GM23248 (cell line): ENCODE measurements at regions not wholly inside any gene's neighbourhood (a gene's known extent, or its start where the extent isn't known, plus 50 kb on each side); places are given as distances from the start of the nearest gene placed in this dataset.
"Not testable (repeated sequence)": the region's sequence is repeated elsewhere in the genome, so short reads cannot be mapped to it uniquely, and the experiment has no call there.

Source experiments
- DNase-seq: peaks from one replicate; pipeline ENCODE4 v3.0.0-alpha.2; 2015
- H2AFZ ChIP-seq: fragments of 200-600 bp; sonication (generic); 2 replicates; pipeline ENCODE4 v1.6.1; 2016; ENCODE audit warnings: antibody characterized with exemption
- H3F3A ChIP-seq: fragments of 200-600 bp; sonication (generic); 2 replicates; pipeline ENCODE4 v1.6.1; 2016; ENCODE audit warnings: mild to moderate bottlenecking, antibody characterized with exemption, mixed run types; ENCODE audit not compliant: insufficient read depth
- H3K27ac ChIP-seq: fragments of 200-600 bp; sonication (generic); 2 replicates; pipeline ENCODE4 v1.5.1; 2016; ENCODE audit warnings: mild to moderate bottlenecking
- H3K27me3 ChIP-seq: fragments of 200-600 bp; sonication (generic); replicated peaks from 2 replicates; pipeline ENCODE4 v1.6.1; 2016; ENCODE audit warnings: mild to moderate bottlenecking; ENCODE audit not compliant: insufficient read depth
- H3K36me3 ChIP-seq: fragments of 200-600 bp; sonication (generic); 2 replicates; pipeline ENCODE4 v1.6.1; 2016; ENCODE audit warnings: low read depth, mild to moderate bottlenecking
- H3K4me1 ChIP-seq: fragments of 200-600 bp; sonication (generic); 2 replicates; pipeline ENCODE4 v1.6.1; 2016; ENCODE audit warnings: mild to moderate bottlenecking; ENCODE audit not compliant: insufficient read depth
- H3K4me2 ChIP-seq: fragments of 200-600 bp; sonication (generic); one replicate; pipeline ENCODE4 v1.6.1; 2016; ENCODE audit warnings: mild to moderate bottlenecking; ENCODE audit not compliant: unreplicated experiment
- H3K4me3 ChIP-seq: fragments of 200-600 bp; sonication (generic); 2 replicates; pipeline ENCODE4 v1.5.1; 2016; ENCODE audit warnings: mild to moderate bottlenecking
- H3K79me2 ChIP-seq: fragments of 200-600 bp; sonication (generic); 2 replicates; pipeline ENCODE4 v1.6.1; 2016; ENCODE audit warnings: mild to moderate bottlenecking; ENCODE audit not compliant: insufficient read depth
- H3K9ac ChIP-seq: fragments of 200-600 bp; sonication (generic); 2 replicates; pipeline ENCODE4 v1.6.1; 2016; ENCODE audit warnings: mild to moderate bottlenecking
- H3K9me2 ChIP-seq: fragments of 200-600 bp; sonication (generic); 2 replicates; pipeline ENCODE4 v1.6.1; 2016; ENCODE audit warnings: mixed run types, mild to moderate bottlenecking, moderate library complexity; ENCODE audit not compliant: insufficient read depth
- H3K9me3 ChIP-seq: fragments of 200-600 bp; sonication (generic); one replicate; pipeline ENCODE4 v1.6.1; 2017; ENCODE audit warnings: low read depth
- H4K20me1 ChIP-seq: fragments of 200-600 bp; sonication (generic); 2 replicates; pipeline ENCODE4 v1.6.0; 2016; ENCODE audit not compliant: insufficient read depth
- EZH2 ChIP-seq: fragments of 200-600 bp; sonication (generic); IDR thresholded peaks from 2 replicates; pipeline ENCODE4 v1.6.1; 2018; ENCODE audit warnings: antibody characterized with exemption, mild to moderate bottlenecking; ENCODE audit not compliant: insufficient read depth, poor library complexity, severe bottlenecking
- EZH2phosphoT487 ChIP-seq: fragments of 200-600 bp; sonication (generic); IDR thresholded peaks from 2 replicates; pipeline ENCODE4 v1.6.1; 2018; ENCODE audit warnings: antibody characterized with exemption, moderate library complexity, mild to moderate bottlenecking, low read depth; ENCODE audit not compliant: insufficient read depth
- WGBS, 2 experiments: methylation state at CpG; one replicate each; pipeline ENCODE4 v1.1.6; 2015 to 2017; ENCODE audit warnings: low lambda C conversion rate in 2 of 2, low coverage in 1 of 2; ENCODE audit errors: missing lambda C conversion rate in 2 of 2; 5-methylcytosine and 5-hydroxymethylcytosine counted together
- in situ Hi-C: fragments of 300-500 bp; cut with MboI; formaldehyde crosslinking; loops from 2 replicates; pipeline ENCODE4 v1.15.0; 2020

- peak; percentile 17 for DNase-seq
- Histone ChIP-seq H3K9me3 (no peaks in the 10 kb centered on the region), H3K79me2 (no peaks in the 10 kb centered on the region), H3K36me3 (no peaks in the 10 kb centered on the region), H2AFZ (no peak overlapping the region), H3K4me1 (peaks cover 6% of the 10 kb centered on the region; the same call in 1 of the 2 replicates), H3F3A (no peaks in the 10 kb centered on the region), H3K9ac (no peak overlapping the region), H3K27me3 (no peaks in the 10 kb centered on the region), H3K4me3 (no peak overlapping the region), H3K27ac (no peak overlapping the region), H3K4me2 (no peak overlapping the region), H3K9me2 (no peaks in the 10 kb centered on the region), H4K20me1 (no peaks in the 10 kb centered on the region)
- in situ Hi-C loops: no loop called here
- TF ChIP-seq EZH2 (no peak), EZH2phosphoT487 (no peak)
Measured at GRCh38 chr12:76176940-76177339, 92.5 kb upstream of the NAP1L1 start.

GRCh38 chr12:76175946-76176345 is 91.5 kb upstream of the NAP1L1 start:
- H3K4me3 ChIP-seq, H3K79me2 ChIP-seq, H3F3A ChIP-seq, H3K9me2 ChIP-seq, H3K9ac ChIP-seq, H3K27me3 ChIP-seq, H3K9me3 ChIP-seq, H3K36me3 ChIP-seq, H4K20me1 ChIP-seq, DNase-seq, H3K27ac ChIP-seq, H3K4me2 ChIP-seq, H2AFZ ChIP-seq, H3K4me1 ChIP-seq, in situ Hi-C loops: not testable (repeated sequence)
- WGBS, 2 experiments: 91 to 92% methylated on average over 5 of the region's 5 CpGs

- Histone ChIP-seq H2AFZ (no peak overlapping the region), H4K20me1 (no peaks in the 10 kb centered on the region), H3K27ac (no peak overlapping the region), H3F3A (no peaks in the 10 kb centered on the region), H3K9ac (no peak overlapping the region), H3K4me1 (peaks cover 6% of the 10 kb centered on the region; the same call in 1 of the 2 replicates), H3K4me3 (no peak overlapping the region), H3K9me3 (no peaks in the 10 kb centered on the region), H3K9me2 (no peaks in the 10 kb centered on the region), H3K27me3 (no peaks in the 10 kb centered on the region), H3K4me2 (no peak overlapping the region), H3K36me3 (no peaks in the 10 kb centered on the region), H3K79me2 (no peaks in the 10 kb centered on the region)
- in situ Hi-C loops: no loop called here
- WGBS, 2 experiments: 79 to 87% methylated on average over 5 of the region's 5 CpGs
- no peak for DNase-seq
- TF ChIP-seq EZH2phosphoT487 (no peak), EZH2 (no peak)
Measured at GRCh38 chr12:76173756-76174155, 89.3 kb upstream of the NAP1L1 start.

- H3K27ac ChIP-seq: peak overlapping the region; percentile 41
- H3K4me2 ChIP-seq: peak overlapping the region; percentile 54
- peak overlapping the region; percentile 72 for H2AFZ ChIP-seq
- H3K36me3 ChIP-seq: no peaks in the 10 kb centered on the region
- in situ Hi-C loops: no loop called here
- H3F3A ChIP-seq: peaks cover 8% of the 10 kb centered on the region
- peak; percentile 93 for DNase-seq
- TF ChIP-seq EZH2phosphoT487 (no peak), EZH2 (no peak)
- WGBS, 2 experiments: 19 to 26% methylated on average over 11 of the region's 11 CpGs
- peaks cover 4% of the 10 kb centered on the region; the same call in 1 of the 2 replicates for H3K4me1 ChIP-seq
- H3K9me2 ChIP-seq: no peaks in the 10 kb centered on the region
- H3K9ac ChIP-seq: no peak overlapping the region
- H3K79me2 ChIP-seq: no peaks in the 10 kb centered on the region
- H3K4me3 ChIP-seq: peak overlapping the region; percentile 37
- H4K20me1 ChIP-seq: no peaks in the 10 kb centered on the region
- no peaks in the 10 kb centered on the region for H3K27me3 ChIP-seq
- no peaks in the 10 kb centered on the region for H3K9me3 ChIP-seq
Measured at GRCh38 chr12:76158518-76159321, 74.2 kb upstream of the NAP1L1 start.

GRCh38 chr12:76156726-76157125 is 72.2 kb upstream of the NAP1L1 start:
- H3K9me3 ChIP-seq: no peaks in the 10 kb centered on the region
- H4K20me1 ChIP-seq: no peaks in the 10 kb centered on the region
- no peaks in the 10 kb centered on the region for H3K79me2 ChIP-seq
- no peak for DNase-seq
- H3K4me2 ChIP-seq: no peak overlapping the region
- H3K4me3 ChIP-seq: no peak overlapping the region
- H3K9me2 ChIP-seq: no peaks in the 10 kb centered on the region
- no peak overlapping the region for H3K9ac ChIP-seq
- no peaks in the 10 kb centered on the region for H3K36me3 ChIP-seq
- peaks cover 4% of the 10 kb centered on the region; the same call in 1 of the 2 replicates for H3K4me1 ChIP-seq
- no peak overlapping the region for H3K27ac ChIP-seq
- H3F3A ChIP-seq: peaks cover 8% of the 10 kb centered on the region
- H2AFZ ChIP-seq: peak overlapping the region; percentile 5; the same call in 1 of the 2 replicates
- TF ChIP-seq EZH2phosphoT487 (no peak), EZH2 (no peak)
- in situ Hi-C loops: no loop called here
- no peaks in the 10 kb centered on the region for H3K27me3 ChIP-seq
